Gastrocnemius medialis (tissue), 4 donors: ENCODE measurements at regions not wholly inside any gene's neighbourhood (a gene's known extent, or its start where the extent isn't known, plus 50 kb on each side); places are given as distances from the start of the nearest gene placed in this dataset.

ENCODE experiments used
- POLR2A ChIP-seq, 2 donors: fragments of 450-650 bp; IDR thresholded peaks; one replicate each; pipeline ENCODE4 v1.6.1; 2017; ENCODE audit warnings: antibody characterized with exemption in 2 of 2, mild to moderate bottlenecking in 2 of 2, moderate library complexity in 2 of 2
- TF ChIP-seq, protein P1 (sequence below), 5 experiments: fragments of 450-650 bp in 3 of 5; fragments of 200-600 bp in 2 of 5; sonication (generic) in 2 of 5; IDR thresholded peaks in 4 of 5; conservative IDR thresholded peaks in 1 of 5; 1 replicate in 4 of 5; 2 replicates in 1 of 5; pipeline ENCODE4 v1.5.1; 2016 to 2019; ENCODE audit warnings: antibody characterized with exemption in 5 of 5, mild to moderate bottlenecking in 3 of 5, moderate library complexity in 3 of 5

DNA sequence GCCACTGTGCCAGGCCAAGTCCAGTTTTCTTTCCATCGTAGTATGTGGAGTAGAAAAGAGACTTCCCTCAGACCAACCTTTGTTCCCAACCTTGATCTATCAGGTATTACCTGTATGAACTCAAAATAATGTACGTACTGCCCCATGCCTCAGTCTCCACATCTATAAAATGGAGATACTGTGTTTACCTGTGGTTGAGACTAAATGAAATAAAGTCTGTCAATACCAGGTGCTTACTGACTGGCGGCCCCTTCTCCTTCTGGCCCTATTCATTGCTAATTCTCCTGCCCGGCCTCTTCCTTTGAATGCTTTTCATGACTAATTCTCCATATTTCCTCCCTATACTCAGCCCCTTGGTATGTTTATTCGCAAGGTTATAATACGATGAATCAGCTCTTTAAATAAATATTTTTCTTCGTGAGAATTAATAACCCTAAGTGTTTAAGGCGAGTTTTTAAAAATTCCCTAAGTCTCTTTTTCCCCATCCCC is 89.6 kb upstream of the BASP1 start:
- TF ChIP-seq, protein P1, sequence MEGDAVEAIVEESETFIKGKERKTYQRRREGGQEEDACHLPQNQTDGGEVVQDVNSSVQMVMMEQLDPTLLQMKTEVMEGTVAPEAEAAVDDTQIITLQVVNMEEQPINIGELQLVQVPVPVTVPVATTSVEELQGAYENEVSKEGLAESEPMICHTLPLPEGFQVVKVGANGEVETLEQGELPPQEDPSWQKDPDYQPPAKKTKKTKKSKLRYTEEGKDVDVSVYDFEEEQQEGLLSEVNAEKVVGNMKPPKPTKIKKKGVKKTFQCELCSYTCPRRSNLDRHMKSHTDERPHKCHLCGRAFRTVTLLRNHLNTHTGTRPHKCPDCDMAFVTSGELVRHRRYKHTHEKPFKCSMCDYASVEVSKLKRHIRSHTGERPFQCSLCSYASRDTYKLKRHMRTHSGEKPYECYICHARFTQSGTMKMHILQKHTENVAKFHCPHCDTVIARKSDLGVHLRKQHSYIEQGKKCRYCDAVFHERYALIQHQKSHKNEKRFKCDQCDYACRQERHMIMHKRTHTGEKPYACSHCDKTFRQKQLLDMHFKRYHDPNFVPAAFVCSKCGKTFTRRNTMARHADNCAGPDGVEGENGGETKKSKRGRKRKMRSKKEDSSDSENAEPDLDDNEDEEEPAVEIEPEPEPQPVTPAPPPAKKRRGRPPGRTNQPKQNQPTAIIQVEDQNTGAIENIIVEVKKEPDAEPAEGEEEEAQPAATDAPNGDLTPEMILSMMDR (IDR thresholded peaks at IDR 0.05 in 4 of 5, conservative IDR thresholded peaks at IDR 0.05 in 1 of 5): no peak
- no peak for TF ChIP-seq POLR2A (IDR thresholded peaks at IDR 0.05)
